Umbilical cord (tissue), 1 donor: ENCODE measurements at regions not wholly inside any gene's neighbourhood (a gene's known extent, or its start where the extent isn't known, plus 50 kb on each side); places are given as distances from the start of the nearest gene placed in this dataset.

Experiments
- DNase-seq: peaks from one replicate; pipeline ENCODE4 v3.0.0-alpha.2; 2015; ENCODE audit warnings: low spot score

DNA sequence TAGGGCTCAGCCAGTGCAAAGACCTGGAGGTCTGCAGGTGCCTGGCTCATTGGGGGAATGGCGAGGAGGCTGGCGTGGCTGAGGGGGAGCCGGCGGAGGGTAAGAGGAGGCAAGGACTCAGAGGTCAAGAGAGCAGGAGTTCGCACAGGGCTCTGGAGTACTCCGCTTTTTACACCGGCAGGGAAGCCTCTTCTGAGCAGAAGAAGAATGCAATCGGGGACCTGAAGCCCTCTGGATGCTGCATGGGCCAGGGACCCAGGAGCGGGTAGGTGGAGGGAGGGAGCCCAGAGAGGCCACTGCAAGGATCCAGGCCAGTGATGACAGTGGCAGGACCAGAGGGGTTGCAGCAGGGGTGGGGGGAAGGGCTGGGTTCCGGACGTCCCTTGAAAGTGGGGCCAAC lies 70.4 kb upstream of the TAMM41 start:
- no peak for DNase-seq

GRCh38 chr3:11919390-11919789 lies 72.7 kb upstream of the TAMM41 start:
- DNase-seq: no peak

DNA sequence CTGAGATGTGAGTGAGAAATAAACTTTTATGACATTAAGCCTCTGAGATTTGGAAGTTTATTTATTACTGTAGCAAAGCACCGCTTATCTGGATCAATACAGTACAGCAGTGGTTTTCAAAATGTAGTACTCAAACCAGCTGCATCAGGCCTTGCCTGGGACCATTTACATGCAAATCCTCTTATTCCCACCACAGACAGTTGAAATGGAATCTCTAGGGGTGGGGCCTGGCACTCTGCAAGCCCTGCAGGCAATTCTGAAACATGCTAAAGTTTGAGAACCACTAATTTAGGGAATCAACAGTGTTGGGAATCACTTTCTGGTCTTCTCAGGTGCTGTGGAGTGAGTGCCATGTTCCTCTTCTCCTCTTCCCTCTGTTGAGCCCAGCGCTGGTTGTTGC lies 77.8 kb upstream of the TAMM41 start:
- DNase-seq: peak; percentile 38

DNA sequence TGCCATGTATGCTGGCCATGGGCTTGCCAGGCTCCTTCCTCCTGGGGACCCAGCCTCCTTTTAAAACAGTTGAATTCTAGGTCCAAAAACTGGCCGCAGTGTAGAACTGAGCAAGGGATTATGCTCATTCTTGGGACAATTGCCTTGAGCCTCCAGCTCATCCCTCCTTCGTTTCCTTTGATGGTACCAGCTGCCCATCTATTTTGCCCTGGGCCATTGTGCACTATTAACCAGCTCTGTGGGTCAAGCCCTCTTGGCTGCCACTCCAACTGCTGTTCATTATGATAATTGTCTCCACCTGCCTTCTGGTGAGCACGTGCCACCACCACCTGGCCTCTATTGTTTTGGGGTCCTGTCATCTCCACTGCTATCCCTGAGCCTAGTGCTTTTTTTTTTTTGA lies 75.8 kb upstream of the SYN2 start:
- no peak for DNase-seq

DNA sequence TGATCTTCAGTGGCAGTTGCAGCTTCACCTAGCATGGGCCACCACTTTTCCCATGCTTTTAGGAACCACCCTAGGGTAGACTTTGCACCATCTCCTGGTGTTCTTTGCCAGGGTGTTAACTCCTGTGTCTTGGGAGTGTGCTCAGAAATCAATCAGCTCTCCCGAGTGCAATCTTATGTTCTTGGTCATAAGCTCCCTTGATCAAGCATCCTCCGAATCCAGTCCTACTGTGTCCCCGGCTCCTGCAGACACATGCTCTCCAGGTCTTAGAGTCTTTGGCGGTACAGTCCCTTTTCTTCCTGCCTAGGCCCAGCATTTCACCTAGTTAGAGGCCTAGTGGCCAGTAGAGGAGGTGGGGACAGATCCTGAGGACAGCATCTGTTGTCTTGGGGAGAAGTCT lies 74.7 kb upstream of the SYN2 start:
- no peak for DNase-seq

DNA sequence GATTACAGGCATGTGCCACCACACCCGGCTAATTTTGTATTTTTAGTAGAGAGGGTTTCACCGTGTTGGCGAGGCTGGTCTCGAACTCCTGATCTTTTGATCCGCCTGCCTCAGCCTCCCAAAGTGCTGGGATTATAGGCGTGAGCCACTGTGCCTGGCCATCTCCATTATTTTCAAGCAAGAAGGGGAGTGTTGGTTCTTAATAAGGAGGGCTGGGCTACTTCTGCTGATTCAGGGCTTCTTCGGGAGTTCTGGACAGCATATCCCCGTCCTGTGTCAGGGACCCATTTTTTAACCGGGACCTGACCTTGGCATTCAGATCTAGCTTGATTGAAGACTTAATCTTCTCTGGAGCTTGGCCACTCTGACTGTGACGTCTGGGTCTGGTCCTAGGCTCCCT lies 74.1 kb upstream of the SYN2 start:
- DNase-seq: no peak

DNA sequence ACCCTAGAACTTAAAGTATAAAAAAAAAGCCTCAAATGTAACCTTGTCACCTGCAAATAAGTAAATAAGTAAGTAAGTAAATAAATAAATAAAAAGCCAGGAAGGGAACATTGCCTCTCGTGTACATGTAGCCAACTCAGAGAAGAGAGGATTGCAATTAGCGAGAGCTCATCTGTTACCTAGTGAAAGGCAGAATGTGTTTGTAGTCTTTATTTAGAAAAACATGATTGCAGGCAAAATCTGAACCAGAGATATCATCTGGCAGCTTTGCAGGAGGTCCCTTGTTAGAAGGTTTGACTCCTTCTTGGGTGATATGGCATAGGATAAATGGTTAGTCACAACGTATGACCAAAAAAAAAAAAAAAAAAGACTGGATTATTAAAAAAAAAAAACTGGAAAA lies 71.6 kb upstream of the SYN2 start:
- no peak for DNase-seq

- DNase-seq: no peak
Observed at GRCh38 chr3:11933529-11933928, 70.7 kb upstream of the SYN2 start.

- DNase-seq: no peak
Observed at GRCh38 chr3:11944052-11944673, 60.0 kb upstream of the SYN2 start.

DNA sequence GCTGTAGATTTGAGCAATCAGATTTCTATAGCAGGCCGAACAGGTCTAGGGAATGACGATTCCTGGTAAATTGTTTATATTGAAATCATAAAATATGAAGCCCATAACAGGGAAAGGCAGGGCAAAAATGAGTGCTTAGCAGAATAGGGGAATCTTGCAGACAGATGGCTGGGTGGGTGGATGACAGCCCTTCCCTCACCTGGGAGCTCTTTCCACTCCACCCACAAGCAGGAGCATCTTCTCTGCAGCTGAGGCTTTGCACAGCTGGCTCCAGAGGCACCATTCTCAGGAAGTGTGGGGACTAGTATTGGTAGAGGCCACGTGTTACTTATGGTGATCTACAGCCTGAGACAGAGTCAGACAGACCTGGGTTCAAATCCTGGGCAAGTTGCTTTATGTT lies 55.9 kb upstream of the SYN2 start:
- no peak for DNase-seq

GRCh38 chr3:11948866-11949265 lies 55.3 kb upstream of the SYN2 start:
- DNase-seq: no peak

DNA sequence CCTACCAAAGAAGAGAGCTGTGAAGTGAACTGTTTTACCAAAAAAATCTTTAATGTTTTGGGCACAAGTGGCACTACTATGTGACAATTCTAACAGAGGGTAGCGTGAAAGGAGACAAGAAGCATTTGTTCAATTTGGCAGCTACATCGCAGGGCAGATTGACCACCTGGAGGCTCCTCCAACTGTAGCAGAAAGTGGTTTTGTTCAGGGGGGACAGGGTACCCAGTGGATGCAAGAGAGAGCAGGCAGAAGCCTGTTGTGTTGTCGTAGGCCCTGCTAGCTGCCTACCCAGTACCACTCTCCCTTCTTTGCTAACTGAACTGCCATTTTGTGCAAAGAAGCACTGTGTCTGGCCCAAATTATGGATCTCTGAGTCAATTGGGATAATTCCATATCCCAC lies 54.8 kb upstream of the SYN2 start:
- no peak for DNase-seq

DNA sequence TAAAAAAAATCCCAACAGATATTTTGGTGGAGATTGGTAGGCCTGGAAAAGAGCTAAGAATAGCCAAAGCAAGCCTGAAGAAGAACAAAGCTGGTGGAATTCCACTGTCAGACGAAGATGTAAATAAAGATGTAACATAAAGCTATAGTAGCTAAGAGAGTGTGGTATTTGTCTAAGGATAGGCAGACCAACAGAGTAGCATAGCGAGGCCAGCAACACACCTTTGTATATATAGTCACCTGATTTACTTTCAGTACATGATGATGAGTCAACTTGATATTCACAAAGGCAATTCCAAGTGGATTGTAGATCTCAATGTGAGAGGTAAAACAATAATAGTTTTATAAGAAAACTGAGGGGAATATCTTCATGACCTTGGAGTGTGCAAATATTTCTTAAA lies 53.6 kb upstream of the SYN2 start:
- DNase-seq: no peak

- DNase-seq: no peak
Observed at GRCh38 chr3:11953350-11953749, 50.8 kb upstream of the SYN2 start.

DNA sequence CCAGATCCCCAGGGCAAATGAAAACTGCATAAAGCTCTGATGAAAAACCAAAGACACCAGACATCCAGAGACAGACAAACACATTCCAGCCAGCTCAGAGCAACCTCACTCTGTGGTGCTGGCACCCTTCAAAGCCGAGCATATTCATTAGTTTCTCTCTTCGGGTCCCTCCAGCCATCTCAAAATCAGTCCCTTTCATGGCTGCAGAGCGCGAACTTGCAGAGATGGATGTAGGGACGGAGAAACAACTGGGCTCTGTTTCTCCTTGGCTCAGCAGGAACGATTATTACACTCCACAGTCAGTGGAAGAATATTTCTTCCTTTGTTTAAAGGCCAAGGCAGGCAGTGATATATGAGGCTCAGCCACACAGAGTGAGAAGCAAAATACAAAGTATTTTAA lies 50.4 kb upstream of the SYN2 start:
- DNase-seq: no peak

- DNase-seq: no peak
Observed at GRCh38 chr3:11954312-11954934, 49.8 kb upstream of the SYN2 start.
